K562 (cell line): ENCODE measurements at regions not wholly inside any gene's neighbourhood (a gene's known extent, or its start where the extent isn't known, plus 50 kb on each side); places are given as distances from the start of the nearest gene placed in this dataset.

Experiments
- ATF2 ChIP-seq: sonication (generic); formaldehyde crosslinking; IDR thresholded peaks from 2 replicates; pipeline ENCODE4 v1.8.1; 2022; ENCODE audit warnings: missing genetic modification reagents
- CEBPB ChIP-seq: fragments of 450-650 bp; IDR thresholded peaks from 2 replicates; pipeline ENCODE4 v1.6.1; 2016; ENCODE audit warnings: missing genetic modification characterization, missing compliant biosample characterization
- CREB3L1 ChIP-seq: fragments of 450-650 bp; IDR thresholded peaks from 2 replicates; pipeline ENCODE4 v1.6.1; 2014; ENCODE audit warnings: low read depth, mild to moderate bottlenecking, moderate library complexity, borderline replicate concordance
- GATAD2A ChIP-seq: fragments of 450-650 bp; IDR thresholded peaks from 2 replicates; pipeline ENCODE4 v1.6.1; 2017
- JUNB ChIP-seq: fragments of 450-650 bp; formaldehyde crosslinking; conservative IDR thresholded peaks from 2 replicates; pipeline ENCODE4 v1.4.0; 2020; ENCODE audit warnings: mild to moderate bottlenecking
- NR2C2 ChIP-seq, 2 experiments: fragments of 200-800 bp in 1 of 2; sonication (Bioruptor generic) in 1 of 2; sonication (generic) in 1 of 2; formaldehyde crosslinking in 1 of 2; IDR thresholded peaks; 2 replicates each; pipeline versions ENCODE4 v1.6.1 to v1.8.0; 2016 to 2022; ENCODE audit warnings: mild to moderate bottlenecking in 1 of 2, missing compliant biosample characterization in 1 of 2, missing genetic modification characterization in 1 of 2, missing genetic modification reagents in 1 of 2
- POLR2AphosphoS5 ChIP-seq: IDR thresholded peaks from 2 replicates; pipeline ENCODE4 v1.6.1; 2011; ENCODE audit warnings: mild to moderate bottlenecking, low read depth, low read length, moderate library complexity; ENCODE audit not compliant: control insufficient read depth, insufficient read depth
- RAD21 ChIP-seq, 2 experiments: fragments of 250-450 bp in 1 of 2; fragments of 450-650 bp in 1 of 2; sonication (Bioruptor Pico) in 1 of 2; formaldehyde crosslinking in 1 of 2; IDR thresholded peaks in 1 of 2; conservative IDR thresholded peaks in 1 of 2; 2 replicates each; pipeline versions ENCODE4 v1.4.0 to v1.8.0; 2020 to 2022; ENCODE audit warnings: mild to moderate bottlenecking in 2 of 2, moderate library complexity in 1 of 2
- SMC3 ChIP-seq: conservative IDR thresholded peaks from 2 replicates; pipeline ENCODE4 v1.6.1; 2011; ENCODE audit warnings: low read depth, low read length, improper control_type of control experiment; ENCODE audit not compliant: insufficient read depth
- ZBTB43 ChIP-seq: sonication (generic); formaldehyde crosslinking; IDR thresholded peaks from 2 replicates; pipeline ENCODE4 v1.8.0; 2023; ENCODE audit warnings: mild to moderate bottlenecking, missing genetic modification reagents
- TF ChIP-seq, protein P1 (sequence below), 3 experiments: IDR thresholded peaks in 2 of 3; conservative IDR thresholded peaks in 1 of 3; 2 replicates each; pipeline ENCODE4 v1.5.1; 2011 to 2012; ENCODE audit warnings: low read length in 3 of 3, mild to moderate bottlenecking in 3 of 3, control low read depth in 2 of 3, improper control_type of control experiment in 1 of 3, inconsistent platforms in 1 of 3, low read depth in 1 of 3, mixed read lengths in 1 of 3, moderate library complexity in 1 of 3; ENCODE audit not compliant: insufficient read depth in 2 of 3
- TF ChIP-seq, protein P2 (sequence below): fragments of 450-650 bp; conservative IDR thresholded peaks from 2 replicates; pipeline ENCODE4 v1.6.1; 2016; ENCODE audit warnings: missing genetic modification characterization, low read depth, mild to moderate bottlenecking, missing compliant biosample characterization, moderate library complexity

DNA sequence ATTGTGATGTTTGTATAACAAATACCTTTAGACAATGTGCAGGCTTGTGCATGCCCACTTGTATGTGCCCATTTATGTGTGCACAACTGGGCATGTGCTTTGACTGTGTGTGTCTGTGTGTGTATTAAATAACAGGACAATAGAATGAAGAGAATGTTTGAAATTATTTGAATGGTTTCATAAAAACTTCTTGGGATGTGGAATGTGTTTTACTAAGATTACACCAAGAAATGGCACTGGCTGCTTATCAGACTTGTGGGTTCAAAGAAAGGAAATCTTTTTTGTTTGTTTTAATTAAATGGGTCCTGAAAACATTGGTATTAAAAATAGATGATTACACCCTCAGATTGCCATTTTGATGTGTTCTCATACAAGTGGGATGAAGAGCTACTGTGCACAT, 191.6 kb upstream of the CCN2 start:
- TF ChIP-seq POLR2AphosphoS5 (no peak), ZBTB43 (no peak), GATAD2A (no peak), SMC3 (no peak), JUNB (CRISPR knock-in tag) (no peak), ATF2 (CRISPR knock-in tag) (no peak), NR2C2 (CRISPR knock-in tag; IDR thresholded peaks at IDR 0.05) (no peak), NR2C2 (tag; IDR thresholded peaks at IDR 0.05) (no peak), CEBPB (tag) (no peak), RAD21 (CRISPR knock-in tag; conservative IDR thresholded peaks at IDR 0.05 in 1 of 2, IDR thresholded peaks at IDR 0.05 in 1 of 2) (no peak), CREB3L1 (no peak)
- TF ChIP-seq, protein P1, sequence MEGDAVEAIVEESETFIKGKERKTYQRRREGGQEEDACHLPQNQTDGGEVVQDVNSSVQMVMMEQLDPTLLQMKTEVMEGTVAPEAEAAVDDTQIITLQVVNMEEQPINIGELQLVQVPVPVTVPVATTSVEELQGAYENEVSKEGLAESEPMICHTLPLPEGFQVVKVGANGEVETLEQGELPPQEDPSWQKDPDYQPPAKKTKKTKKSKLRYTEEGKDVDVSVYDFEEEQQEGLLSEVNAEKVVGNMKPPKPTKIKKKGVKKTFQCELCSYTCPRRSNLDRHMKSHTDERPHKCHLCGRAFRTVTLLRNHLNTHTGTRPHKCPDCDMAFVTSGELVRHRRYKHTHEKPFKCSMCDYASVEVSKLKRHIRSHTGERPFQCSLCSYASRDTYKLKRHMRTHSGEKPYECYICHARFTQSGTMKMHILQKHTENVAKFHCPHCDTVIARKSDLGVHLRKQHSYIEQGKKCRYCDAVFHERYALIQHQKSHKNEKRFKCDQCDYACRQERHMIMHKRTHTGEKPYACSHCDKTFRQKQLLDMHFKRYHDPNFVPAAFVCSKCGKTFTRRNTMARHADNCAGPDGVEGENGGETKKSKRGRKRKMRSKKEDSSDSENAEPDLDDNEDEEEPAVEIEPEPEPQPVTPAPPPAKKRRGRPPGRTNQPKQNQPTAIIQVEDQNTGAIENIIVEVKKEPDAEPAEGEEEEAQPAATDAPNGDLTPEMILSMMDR (IDR thresholded peaks at IDR 0.05 in 2 of 3, conservative IDR thresholded peaks at IDR 0.05 in 1 of 3; ENCODE audit: insufficient read depth in 2 of 3, low read depth in 1 of 3, low read length in 3 of 3), result no peak
- TF ChIP-seq, protein P2, sequence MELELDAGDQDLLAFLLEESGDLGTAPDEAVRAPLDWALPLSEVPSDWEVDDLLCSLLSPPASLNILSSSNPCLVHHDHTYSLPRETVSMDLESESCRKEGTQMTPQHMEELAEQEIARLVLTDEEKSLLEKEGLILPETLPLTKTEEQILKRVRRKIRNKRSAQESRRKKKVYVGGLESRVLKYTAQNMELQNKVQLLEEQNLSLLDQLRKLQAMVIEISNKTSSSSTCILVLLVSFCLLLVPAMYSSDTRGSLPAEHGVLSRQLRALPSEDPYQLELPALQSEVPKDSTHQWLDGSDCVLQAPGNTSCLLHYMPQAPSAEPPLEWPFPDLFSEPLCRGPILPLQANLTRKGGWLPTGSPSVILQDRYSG (tag), result no peak
